T-helper 2 cell (primary cell): ENCODE measurements at regions not wholly inside any gene's neighbourhood (a gene's known extent, or its start where the extent isn't known, plus 50 kb on each side); places are given as distances from the start of the nearest gene placed in this dataset.
"Not testable (repeated sequence)": the region's sequence is repeated elsewhere in the genome, so short reads cannot be mapped to it uniquely, and the experiment has no call there.

ENCODE experiments used
- DNase-seq, 5 experiments: peaks; one replicate each; pipeline versions ENCODE4 v3.0.0 to v3.0.0-alpha.2; 2012 to 2022

GRCh38 chr5:101316401-101316800 is 413.3 kb upstream of the ST8SIA4 start:
- DNase-seq: not testable (repeated sequence)

GRCh38 chr5:101306391-101307137 is 403.5 kb upstream of the ST8SIA4 start:
- DNase-seq: no peak

DNA sequence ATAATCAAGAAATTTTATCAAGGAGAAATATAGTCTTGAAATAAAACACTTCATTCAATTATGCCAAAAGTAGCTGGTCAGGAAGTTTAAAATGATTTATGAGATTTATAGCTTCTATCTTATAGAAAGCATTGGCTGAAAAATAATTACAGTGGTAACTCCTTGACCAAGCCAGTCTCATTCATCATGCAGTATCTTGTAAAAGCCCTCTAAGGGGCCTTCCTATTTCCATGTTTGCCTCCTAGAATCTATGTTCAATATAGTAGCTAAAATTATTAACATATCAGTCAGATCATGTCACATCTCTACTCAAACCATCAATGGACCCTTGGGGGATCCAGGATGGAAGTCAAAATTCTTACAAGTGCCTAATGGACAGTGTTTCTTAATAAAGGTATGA is 393.4 kb upstream of the ST8SIA4 start:
- no peak for DNase-seq

DNA sequence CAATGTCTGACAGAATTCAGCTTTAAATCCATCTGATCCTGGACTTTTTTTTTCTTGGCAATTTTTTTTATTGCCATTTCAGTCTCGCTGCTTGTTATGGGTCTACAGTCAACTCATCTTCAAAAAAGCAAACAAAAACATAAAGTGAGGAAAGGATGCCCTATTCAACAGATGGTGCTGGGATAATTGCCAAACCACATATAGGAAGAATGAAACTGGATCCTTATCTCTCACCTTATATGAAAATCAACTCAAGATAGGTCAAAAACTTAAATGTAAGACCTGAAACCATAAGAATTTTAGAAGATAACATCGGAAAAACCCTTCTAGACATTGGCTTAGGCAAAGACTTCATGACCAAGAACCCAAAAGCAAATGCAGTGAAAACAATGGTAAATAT is 389.1 kb upstream of the ST8SIA4 start:
- DNase-seq: peak in 1 of 5 experiments; percentile 13

- DNase-seq: not testable (repeated sequence)
Observed at GRCh38 chr5:101290761-101291160, 387.7 kb upstream of the ST8SIA4 start.

DNA sequence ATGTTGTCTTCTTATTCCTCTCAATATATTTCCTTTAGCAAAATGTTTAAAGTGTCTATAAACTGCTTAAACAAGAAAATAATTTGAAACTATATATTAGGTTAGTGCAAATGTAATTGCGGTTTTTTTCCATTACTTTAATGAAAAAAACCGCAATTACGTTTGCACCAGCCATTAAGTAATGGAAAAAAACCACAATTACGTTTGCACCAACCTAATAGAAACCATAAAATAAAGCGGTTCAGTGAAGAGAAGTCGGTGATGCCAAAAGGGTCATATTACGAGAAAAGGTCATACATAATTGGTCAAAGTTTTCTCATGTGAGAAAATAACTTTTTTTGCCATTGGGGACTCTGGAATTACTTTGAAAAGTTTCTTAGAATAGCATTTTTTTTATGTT is 385.6 kb upstream of the ST8SIA4 start:
- no peak for DNase-seq

- DNase-seq: no peak
Observed at GRCh38 chr5:101284736-101285375, 381.8 kb upstream of the ST8SIA4 start.

GRCh38 chr5:101283938-101284337 is 380.9 kb upstream of the ST8SIA4 start:
- not testable (repeated sequence) for DNase-seq

DNA sequence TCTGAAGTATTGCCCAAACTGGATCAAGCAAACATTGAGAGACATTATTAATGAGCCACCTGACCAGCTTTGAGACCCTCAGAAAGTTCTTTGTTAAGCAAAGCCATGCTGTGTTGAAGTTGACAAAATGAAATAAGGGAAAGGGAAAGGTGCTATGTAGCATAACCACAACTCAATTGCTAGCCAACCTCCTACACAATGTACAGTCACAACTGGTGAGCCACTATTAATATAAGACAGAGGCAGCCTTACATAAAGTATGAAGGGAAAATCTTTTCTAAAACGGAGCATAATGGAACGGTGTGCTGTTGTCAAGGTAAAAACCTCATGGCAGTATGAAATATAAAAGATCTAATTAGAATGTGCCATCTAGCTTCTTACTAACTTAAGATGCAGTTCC is 375.8 kb upstream of the ST8SIA4 start:
- DNase-seq: no peak

GRCh38 chr5:101278011-101278687 is 375.1 kb upstream of the ST8SIA4 start:
- no peak for DNase-seq

GRCh38 chr5:101271945-101272344 is 368.9 kb upstream of the ST8SIA4 start:
- DNase-seq: no peak

GRCh38 chr5:101271416-101271815 is 368.3 kb upstream of the ST8SIA4 start:
- DNase-seq: no peak

DNA sequence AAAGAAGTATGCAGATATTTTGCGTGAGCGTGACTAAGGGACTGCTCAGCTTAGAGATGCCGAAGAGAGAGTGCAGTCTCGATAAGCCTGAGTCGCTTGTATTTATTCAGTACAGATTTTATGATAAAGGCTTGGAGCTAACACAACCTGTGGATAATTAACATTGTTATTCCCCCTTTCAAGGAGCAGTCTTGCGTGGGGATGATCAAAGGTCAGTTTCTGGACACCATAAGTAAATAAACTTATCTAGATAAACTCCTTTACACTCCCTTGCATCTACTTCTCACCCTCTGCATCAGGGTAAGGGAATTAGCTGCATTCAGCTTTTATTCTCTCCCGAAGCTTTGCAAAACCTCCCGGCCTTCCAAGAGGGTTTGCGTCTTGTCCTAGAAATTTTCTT is 357.8 kb upstream of the ST8SIA4 start:
- no peak for DNase-seq

GRCh38 chr5:101253096-101253495 is 350.0 kb upstream of the ST8SIA4 start:
- DNase-seq: no peak

- no peak for DNase-seq
Observed at GRCh38 chr5:101244621-101245020, 341.5 kb upstream of the ST8SIA4 start.

GRCh38 chr5:101212942-101213514 is 309.9 kb upstream of the ST8SIA4 start:
- no peak for DNase-seq

- DNase-seq: no peak
Observed at GRCh38 chr5:101206534-101206933, 303.5 kb upstream of the ST8SIA4 start.

- not testable (repeated sequence) for DNase-seq
Observed at GRCh38 chr5:101205065-101205464, 302.0 kb upstream of the ST8SIA4 start.

DNA sequence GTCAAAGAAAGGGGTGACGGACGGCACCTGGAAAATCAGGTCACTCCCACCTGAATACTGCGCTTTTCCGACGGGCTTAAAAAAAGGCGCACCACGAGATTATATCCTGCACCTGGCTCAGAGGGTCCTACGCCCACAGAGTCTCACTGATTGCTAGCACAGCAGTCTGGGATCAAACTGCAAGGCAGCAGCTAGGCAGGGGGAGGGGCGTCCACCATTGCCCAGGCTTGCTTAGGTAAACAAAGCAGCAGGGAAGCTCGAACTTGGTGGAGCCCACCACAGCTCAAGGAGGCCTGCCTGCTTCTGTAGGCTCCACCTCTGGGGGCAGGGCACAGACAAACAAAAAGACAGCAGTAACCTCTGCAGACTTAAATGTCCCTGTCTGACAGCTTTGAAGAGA is 277.3 kb upstream of the ST8SIA4 start:
- DNase-seq: not testable (repeated sequence)

- no peak for DNase-seq
Observed at GRCh38 chr5:101176605-101177004, 273.5 kb upstream of the ST8SIA4 start.

GRCh38 chr5:101174981-101175380 is 271.9 kb upstream of the ST8SIA4 start:
- no peak for DNase-seq

GRCh38 chr5:101163088-101163487 is 260.0 kb upstream of the ST8SIA4 start:
- DNase-seq: no peak

DNA sequence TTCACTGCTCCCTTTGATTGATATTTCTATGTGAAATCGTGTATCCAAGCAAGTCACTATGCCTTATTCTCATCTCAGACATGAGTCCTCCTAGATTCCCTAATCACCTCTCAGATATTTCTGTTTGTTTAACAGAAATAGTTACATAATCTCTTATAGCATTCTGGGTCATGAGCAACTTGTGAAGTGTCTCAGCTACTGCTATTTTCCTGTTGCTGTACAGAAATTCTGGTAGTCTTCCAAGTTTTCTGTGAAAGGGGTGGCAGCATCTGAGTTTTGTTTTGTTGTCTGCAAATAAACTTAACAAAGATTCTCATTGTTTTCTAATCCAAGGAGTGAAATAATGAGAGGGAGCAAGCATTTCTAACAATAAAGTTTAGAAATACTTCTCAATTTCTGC is 256.9 kb upstream of the ST8SIA4 start:
- DNase-seq: no peak

DNA sequence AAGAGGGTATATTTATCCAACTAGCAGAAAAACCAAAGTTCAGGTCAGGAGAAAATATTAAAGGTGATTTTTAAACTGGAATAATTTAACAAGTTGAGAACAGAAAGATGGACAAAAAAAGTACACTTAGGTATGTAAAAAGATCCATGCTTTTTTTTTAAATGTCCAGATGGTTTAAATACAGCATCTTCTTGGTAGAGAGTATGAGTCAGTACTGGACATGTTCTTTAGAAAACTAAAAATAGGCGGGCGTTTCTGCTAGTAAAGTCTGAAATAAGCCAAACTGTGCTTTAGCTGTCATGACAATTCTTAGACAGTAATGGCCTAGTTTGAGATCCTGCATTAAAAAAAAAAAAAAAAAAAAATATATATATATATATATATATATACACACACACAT is 255.9 kb upstream of the ST8SIA4 start:
- DNase-seq: no peak
